Heart left ventricle (tissue), 16 donors: ENCODE measurements at regions not wholly inside any gene's neighbourhood (a gene's known extent, or its start where the extent isn't known, plus 50 kb on each side); places are given as distances from the start of the nearest gene placed in this dataset.
A peak's percentile ranks its signal among the peaks of the same experiment; 100 is the strongest.
"Not testable (repeated sequence)": the region's sequence is repeated elsewhere in the genome, so short reads cannot be mapped to it uniquely, and the experiment has no call there.

Experiments used
- ATAC-seq, 4 donors: fragments of 200-7000 bp; cut with Tn5 transposase; one replicate each; pipeline ENCODE4 v1.9.1; 2020 to 2022; ENCODE audit warnings: moderate library complexity in 4 of 4, mild to moderate bottlenecking in 3 of 4, moderate number of reproducible peaks in 1 of 4
- DNase-seq, 5 donors: peaks; one replicate each; pipeline ENCODE4 v3.0.0-alpha.2; 2020
- H3K27ac ChIP-seq, 12 donors: fragments of 200-600 bp; sonication (generic) in 4 of 12; one replicate each; pipeline versions ENCODE4 v1.5.0 to v1.8.0; 2016 to 2022; ENCODE audit warnings: mild to moderate bottlenecking in 2 of 12
- H3K27me3 ChIP-seq, 9 donors: fragments of 200-600 bp; sonication (generic) in 2 of 9; one replicate each; pipeline versions ENCODE4 v1.5.1 to v1.8.0; 2016 to 2022; ENCODE audit warnings: mild to moderate bottlenecking in 3 of 9
- H3K36me3 ChIP-seq, 9 donors: fragments of 200-600 bp; sonication (generic) in 2 of 9; one replicate each; pipeline versions ENCODE4 v1.5.0 to v1.8.0; 2018 to 2022; ENCODE audit warnings: mild to moderate bottlenecking in 2 of 9
- H3K4me1 ChIP-seq, 12 donors: fragments of 200-600 bp; sonication (generic) in 4 of 12; one replicate each; pipeline versions ENCODE4 v1.5.0 to v1.8.0; 2016 to 2022; ENCODE audit warnings: mild to moderate bottlenecking in 3 of 12
- H3K4me3 ChIP-seq, 12 donors: fragments of 200-600 bp; sonication (generic) in 4 of 12; one replicate each; pipeline versions ENCODE4 v1.5.0 to v1.8.0; 2017 to 2022; ENCODE audit warnings: mild to moderate bottlenecking in 9 of 12, moderate library complexity in 4 of 12
- H3K9me3 ChIP-seq, 12 donors: fragments of 200-600 bp; sonication (generic) in 4 of 12; one replicate each; pipeline versions ENCODE4 v1.5.0 to v1.8.0; 2016 to 2022; ENCODE audit warnings: mild to moderate bottlenecking in 1 of 12
- POLR2A ChIP-seq, 2 donors: fragments of 450-650 bp; IDR thresholded peaks; one replicate each; pipeline ENCODE4 v1.6.1; 2017; ENCODE audit warnings: antibody characterized with exemption in 2 of 2, mild to moderate bottlenecking in 2 of 2, moderate library complexity in 2 of 2
- WGBS, 4 donors: extraction: QIAGEN DNeasy Blood & Tissue Kit in 2 of 4; methylation state at CpG; one replicate each; pipeline versions ENCODE4 v1.1.5 to v1.1.7; 2013 to 2018; 5-methylcytosine and 5-hydroxymethylcytosine counted together
- intact Hi-C, 10 donors: fragments of 100-400 bp; cut with DNase I; formaldehyde crosslinking; loops; one replicate each; pipeline versions ENCODE4 v1.11.1 to v1.14.2; 2022
- TF ChIP-seq, protein P1 (sequence below), 12 donors: fragments of 200-600 bp; sonication (generic) in 4 of 12; IDR thresholded peaks; one replicate each; pipeline versions ENCODE4 v1.5.0 to v1.8.0; 2018 to 2022; ENCODE audit warnings: antibody characterized with exemption in 12 of 12, mild to moderate bottlenecking in 5 of 12
- donor health status: ischemic (EF 13 %, LVEDD 7.1; RV severe dilation, severe dysfunction).
- donor health status: healthy with polysubstance abuse.
- donor health status: DM: no; HTN: yes; CAD: no.
- donor health status: DM: no; HTN: no; CAD: no.
- donor health status: ischemic (EF 25% LVEDD 6.9; RV normal size, moderate dysfunction).
- donor health status: ischemic (EF 25% LVEDD 5.7; RV mildly dilated, moderate dysfunction).
- donor health status: healthy.
- donor health status: DM: yes; HTN: yes; CAD: no.
- donor health status: ischemic (EF 35%, LVEDD 5.7; RV mildly dilated, moderate dysfunction).
- donor health status: nonischemic (EF 11% LVEDD 7.7; RV severe dilation, severe dysfunction).
- donor health status: DM: yes; HTN: yes; CAD: no.
- donor health status: PGD.
- donor health status: ischemic (EF 29% LVEDD 5.4; RV normal size, mild dysfunction).
- donor health status: nonischemic (EF 23%, LVEDD 6.1; RV moderate dilation, normal function).

DNA sequence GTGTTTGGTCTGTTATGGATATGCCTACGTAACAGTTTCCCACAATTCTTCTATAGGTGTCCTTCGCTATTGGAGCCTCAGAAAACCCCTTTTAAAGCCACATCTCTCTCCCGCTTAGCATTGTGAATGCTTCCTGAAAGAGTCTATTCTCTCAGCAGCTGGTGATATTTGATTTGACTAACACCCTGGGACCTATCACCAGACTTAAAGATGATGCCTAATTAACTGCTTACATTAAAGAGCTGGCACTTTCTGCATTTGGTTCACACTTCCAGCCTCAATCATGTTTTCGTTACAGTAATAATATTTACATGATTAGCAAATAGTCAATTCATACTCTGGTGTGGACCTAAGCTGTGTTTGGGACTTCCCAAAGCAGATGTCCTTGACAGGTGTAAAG lies 90.1 kb upstream of the VLDLR start:
- ATAC-seq (no peak), DNase-seq (no peak)
- H3K4me3 ChIP-seq: no peak overlapping the region
- H3K4me1 ChIP-seq: peaks cover 0 to 3% (median 0%) of the 10 kb centered on the region in 12 donors
- no peak overlapping the region for H3K27ac ChIP-seq
- peaks cover 0 to 3% (median 0%) of the 10 kb centered on the region in 12 donors for H3K9me3 ChIP-seq
- TF ChIP-seq POLR2A (IDR thresholded peaks at IDR 0.05): no peak
- no peaks in the 10 kb centered on the region for H3K27me3 ChIP-seq
- no peaks in the 10 kb centered on the region for H3K36me3 ChIP-seq
- intact Hi-C loops: loop anchor here in 1 of 10 donors (10.0 kb wide), 1 partner anchor 193 kb away; no protein-coding TSS in a partner anchor
- WGBS, 4 donors: 89 to 96% (median 92%) methylated on average over 4 of the region's 4 CpGs

DNA sequence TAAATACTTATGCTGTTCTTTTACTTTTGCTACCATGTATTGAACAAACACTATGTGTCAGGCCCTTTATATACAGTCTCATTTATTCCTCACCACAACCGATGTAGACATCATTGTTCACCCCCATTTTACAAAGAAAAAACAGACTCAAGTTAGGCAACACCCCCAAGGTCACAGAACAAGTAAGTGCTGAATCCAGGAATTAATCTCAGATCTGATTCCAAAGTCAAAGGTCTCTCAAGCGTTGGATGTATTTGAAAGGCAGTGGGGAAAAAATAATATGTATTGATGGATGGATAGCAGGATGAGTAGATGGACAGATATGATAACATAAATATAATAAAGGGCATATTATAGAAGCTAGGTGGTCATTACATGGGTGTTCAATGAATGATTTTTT lies 85.1 kb upstream of the VLDLR start:
- DNase-seq: no peak
- H3K27ac ChIP-seq: no peak overlapping the region
- H3K36me3 ChIP-seq: no peaks in the 10 kb centered on the region
- peaks cover 0 to 5% (median 0%) of the 10 kb centered on the region in 12 donors for H3K4me1 ChIP-seq
- no peak for TF ChIP-seq POLR2A (IDR thresholded peaks at IDR 0.05)
- TF ChIP-seq, protein P1, sequence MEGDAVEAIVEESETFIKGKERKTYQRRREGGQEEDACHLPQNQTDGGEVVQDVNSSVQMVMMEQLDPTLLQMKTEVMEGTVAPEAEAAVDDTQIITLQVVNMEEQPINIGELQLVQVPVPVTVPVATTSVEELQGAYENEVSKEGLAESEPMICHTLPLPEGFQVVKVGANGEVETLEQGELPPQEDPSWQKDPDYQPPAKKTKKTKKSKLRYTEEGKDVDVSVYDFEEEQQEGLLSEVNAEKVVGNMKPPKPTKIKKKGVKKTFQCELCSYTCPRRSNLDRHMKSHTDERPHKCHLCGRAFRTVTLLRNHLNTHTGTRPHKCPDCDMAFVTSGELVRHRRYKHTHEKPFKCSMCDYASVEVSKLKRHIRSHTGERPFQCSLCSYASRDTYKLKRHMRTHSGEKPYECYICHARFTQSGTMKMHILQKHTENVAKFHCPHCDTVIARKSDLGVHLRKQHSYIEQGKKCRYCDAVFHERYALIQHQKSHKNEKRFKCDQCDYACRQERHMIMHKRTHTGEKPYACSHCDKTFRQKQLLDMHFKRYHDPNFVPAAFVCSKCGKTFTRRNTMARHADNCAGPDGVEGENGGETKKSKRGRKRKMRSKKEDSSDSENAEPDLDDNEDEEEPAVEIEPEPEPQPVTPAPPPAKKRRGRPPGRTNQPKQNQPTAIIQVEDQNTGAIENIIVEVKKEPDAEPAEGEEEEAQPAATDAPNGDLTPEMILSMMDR (IDR thresholded peaks at IDR 0.05): no peak
- no peak overlapping the region for H3K4me3 ChIP-seq
- H3K9me3 ChIP-seq: no peaks in the 10 kb centered on the region
- intact Hi-C loops: loop anchor here in 1 of 10 donors (10.0 kb wide), 1 partner anchor 188 kb away; no protein-coding TSS in a partner anchor
- no peaks in the 10 kb centered on the region for H3K27me3 ChIP-seq
- 92 to 98% (median 94%) methylated on average over 2 of the region's 2 CpGs for WGBS, 4 donors
- ATAC-seq: no peak

- TF ChIP-seq POLR2A (IDR thresholded peaks at IDR 0.05): no peak
- TF ChIP-seq, protein P1 (IDR thresholded peaks at IDR 0.05): no peak
- ATAC-seq (no peak), DNase-seq (no peak)
- intact Hi-C loops: no loop called here
- WGBS, 4 donors: 92 to 96% (median 93%) methylated on average over 6 of the region's 6 CpGs
- Histone ChIP-seq H3K4me1 (no peaks in the 10 kb centered on the region), H3K27me3 (no peaks in the 10 kb centered on the region), H3K36me3 (no peaks in the 10 kb centered on the region), H3K27ac (no peak overlapping the region), H3K9me3 (peaks cover 0 to 5% (median 0%) of the 10 kb centered on the region in 12 donors), H3K4me3 (no peak overlapping the region)
These were observed 75.6 kb upstream of the VLDLR start for GRCh38 chr9:2545881-2546490.

DNA sequence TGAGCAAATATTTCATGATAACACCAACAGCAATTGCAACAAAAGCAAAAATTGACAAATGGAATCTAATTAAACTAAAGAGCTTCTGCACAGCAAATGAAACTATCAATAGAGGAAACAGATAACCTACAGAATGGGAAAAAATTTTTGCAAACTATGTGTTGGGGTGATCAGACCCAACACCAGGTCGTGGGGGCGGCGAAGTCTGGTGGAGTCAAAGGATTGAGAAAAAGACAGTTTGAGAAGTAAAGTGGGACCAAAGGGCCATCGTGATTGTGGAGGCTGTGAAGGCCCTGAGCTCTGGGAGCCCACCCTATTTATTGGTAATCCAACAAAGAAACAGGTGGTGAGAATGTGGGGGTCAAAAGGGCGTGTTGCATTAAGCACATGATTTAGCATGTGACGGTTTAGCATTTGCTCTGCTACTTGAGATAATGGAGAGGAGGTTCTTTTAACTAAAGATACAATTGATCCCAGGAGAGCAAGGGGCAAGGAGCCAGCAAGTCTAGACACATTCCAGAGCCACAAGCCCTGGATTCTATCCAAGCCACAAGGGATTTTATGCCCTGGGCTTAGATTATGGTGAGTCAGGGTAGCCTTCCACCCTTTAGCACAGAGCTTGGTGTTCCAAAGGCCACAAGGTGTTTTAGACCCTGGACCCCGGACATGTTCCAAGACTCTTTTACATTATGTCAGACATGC lies 65.5 kb upstream of the VLDLR start:
- Histone ChIP-seq H3K4me1 (peaks cover 3 to 29% (median 22%) of the 10 kb centered on the region in 12 donors), H3K9me3 (peaks cover 0 to 16% (median 3%) of the 10 kb centered on the region in 12 donors)
- intact Hi-C loops: loop anchor here in 1 of 10 donors (5.0 kb wide), 1 partner anchor 66 kb away; the partner anchor contains the start of gene VLDLR
- not testable (repeated sequence) for ATAC-seq, H3K27me3 ChIP-seq, H3K27ac ChIP-seq, H3K36me3 ChIP-seq, H3K4me3 ChIP-seq
- peak in 2 of 5 donors; percentile 35 to 55 for DNase-seq
- WGBS, 4 donors: 66 to 73% (median 70%) methylated on average over 7 of the region's 7 CpGs

GRCh38 chr9:2557693-2558092 lies 63.9 kb upstream of the VLDLR start:
- 90 to 99% (median 95%) methylated on average over 1 of the region's 1 CpG for WGBS, 4 donors
- no peak for ATAC-seq

More at GRCh38 chr9:2557693-2558092, 63.9 kb upstream of the VLDLR start:
- Histone ChIP-seq H3K27ac (no peak overlapping the region), H3K36me3 (no peaks in the 10 kb centered on the region), H3K9me3 (peaks cover 0 to 30% (median 3%) of the 10 kb centered on the region in 12 donors), H3K27me3 (no peaks in the 10 kb centered on the region), H3K4me3 (no peak overlapping the region), H3K4me1 (peaks cover 3 to 33% (median 22%) of the 10 kb centered on the region in 12 donors)
- no peak for TF ChIP-seq POLR2A (IDR thresholded peaks at IDR 0.05)
- TF ChIP-seq, protein P1 (IDR thresholded peaks at IDR 0.05): no peak
- intact Hi-C loops: loop anchor here in 1 of 10 donors (5.0 kb wide), 1 partner anchor 65 kb away; the partner anchor contains the start of gene VLDLR
- no peak for DNase-seq
